Sigmoid colon (tissue), 4 donors: ENCODE measurements at regions not wholly inside any gene's neighbourhood (a gene's known extent, or its start where the extent isn't known, plus 50 kb on each side); places are given as distances from the start of the nearest gene placed in this dataset.

ENCODE experiments used
- CTCF ChIP-seq, 4 experiments: fragments of 450-650 bp in 3 of 4; fragments of 200-600 bp in 1 of 4; IDR thresholded peaks; one replicate each; pipeline ENCODE4 v1.5.1; 2016 to 2019; ENCODE audit warnings: antibody characterized with exemption in 4 of 4, mild to moderate bottlenecking in 3 of 4, moderate library complexity in 2 of 4
- EP300 ChIP-seq, 4 donors: sonication (generic); formaldehyde crosslinking; IDR thresholded peaks; one replicate each; pipeline ENCODE4 v1.6.1; 2017; ENCODE audit warnings: antibody characterized with exemption in 4 of 4
- POLR2A ChIP-seq, 2 donors: fragments of 450-650 bp; IDR thresholded peaks; one replicate each; pipeline ENCODE4 v1.6.1; 2016; ENCODE audit warnings: antibody characterized with exemption in 2 of 2, mild to moderate bottlenecking in 2 of 2, moderate library complexity in 2 of 2
- POLR2AphosphoS5 ChIP-seq, 4 donors: sonication (generic); formaldehyde crosslinking; IDR thresholded peaks; one replicate each; pipeline ENCODE4 v1.6.1; 2017; ENCODE audit warnings: antibody characterized with exemption in 4 of 4

- no peak for TF ChIP-seq CTCF (IDR thresholded peaks at IDR 0.05)
- no peak for TF ChIP-seq POLR2A (IDR thresholded peaks at IDR 0.05)
- TF ChIP-seq POLR2AphosphoS5 (IDR thresholded peaks at IDR 0.05): no peak
- TF ChIP-seq EP300 (IDR thresholded peaks at IDR 0.05): no peak
Measured at GRCh38 chr3:81087607-81088006, 673.8 kb downstream of the GBE1 start.
